ENCODE measurements at regions not wholly inside any gene's neighbourhood (a gene's known extent, or its start where the extent isn't known, plus 50 kb on each side); places are given as distances from the start of the nearest gene placed in this dataset.
"Not testable (repeated sequence)": the region's sequence is repeated elsewhere in the genome, so short reads cannot be mapped to it uniquely, and the experiment has no call there.

DNA sequence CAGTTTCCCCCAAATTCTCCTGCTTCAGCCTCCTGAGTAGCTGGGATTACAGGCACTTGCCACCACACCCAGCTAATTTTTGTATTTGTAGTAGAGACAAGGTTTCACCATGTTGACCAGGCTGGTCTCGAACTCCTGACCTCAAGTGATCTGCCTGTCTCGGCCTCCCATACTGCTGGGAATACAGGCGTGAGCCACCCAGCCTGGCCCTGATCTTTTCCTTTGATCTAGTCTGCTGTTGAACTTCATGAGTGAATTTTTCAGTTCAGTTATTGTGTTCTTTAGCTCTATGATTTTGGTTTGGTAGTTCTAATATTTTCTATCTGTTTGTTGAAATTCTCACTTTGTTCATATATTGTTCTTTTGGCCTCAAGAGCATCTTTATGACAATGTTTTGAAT is 83.4 kb upstream of the RAP2C start:
- H3K4me1 ChIP-seq; H3K36me3 ChIP-seq; H3K9me3 ChIP-seq; H3K4me3 ChIP-seq; intact Hi-C loops (cut with DNase I; ENCODE audit: low total_unique reads); H3K27ac ChIP-seq; DNase-seq (ENCODE audit: low spot score in 2 of 2): not testable (repeated sequence)
- H3K27me3 ChIP-seq, result peaks cover 0 to 12% of the 10 kb centered on the region in 2 donors

DNA sequence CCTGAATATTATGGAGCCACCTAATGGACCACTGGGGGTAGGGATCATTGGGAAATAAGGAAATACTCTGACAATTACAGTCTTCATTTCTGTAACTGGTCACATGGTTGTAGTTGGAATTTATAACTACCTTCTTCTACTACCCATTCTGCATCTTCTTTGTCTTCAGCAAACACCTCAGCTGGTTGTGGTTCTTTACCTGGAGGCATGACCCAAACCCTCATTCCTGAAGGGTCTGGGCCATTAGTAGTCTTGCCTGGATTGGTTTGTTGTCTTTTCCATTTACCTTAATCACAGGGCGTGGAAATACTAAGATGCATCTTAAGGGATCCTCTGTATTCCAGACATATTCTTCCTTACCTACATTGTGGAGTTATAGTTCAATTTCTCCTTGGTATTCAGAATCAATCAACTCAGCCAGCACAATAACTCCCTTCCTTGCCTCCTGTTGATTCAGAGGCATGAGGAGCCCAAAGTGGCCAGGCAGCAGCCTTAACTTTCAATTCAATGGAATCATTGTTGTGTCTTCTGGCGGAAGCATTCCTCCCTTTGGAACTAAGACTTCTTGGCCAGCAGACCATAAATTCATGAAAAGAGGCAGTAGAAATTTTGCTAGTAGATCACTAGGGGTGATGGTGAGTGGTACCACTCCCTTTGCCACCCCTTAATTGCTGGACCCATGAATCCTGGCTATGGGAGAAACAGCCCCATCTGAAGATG is 75.7 kb upstream of the RAP2C start:
- H3K27me3 ChIP-seq, result peaks cover 0 to 26% of the 10 kb centered on the region in 2 donors
- H3K36me3 ChIP-seq, result no peaks in the 10 kb centered on the region
- TF ChIP-seq, protein P1, sequence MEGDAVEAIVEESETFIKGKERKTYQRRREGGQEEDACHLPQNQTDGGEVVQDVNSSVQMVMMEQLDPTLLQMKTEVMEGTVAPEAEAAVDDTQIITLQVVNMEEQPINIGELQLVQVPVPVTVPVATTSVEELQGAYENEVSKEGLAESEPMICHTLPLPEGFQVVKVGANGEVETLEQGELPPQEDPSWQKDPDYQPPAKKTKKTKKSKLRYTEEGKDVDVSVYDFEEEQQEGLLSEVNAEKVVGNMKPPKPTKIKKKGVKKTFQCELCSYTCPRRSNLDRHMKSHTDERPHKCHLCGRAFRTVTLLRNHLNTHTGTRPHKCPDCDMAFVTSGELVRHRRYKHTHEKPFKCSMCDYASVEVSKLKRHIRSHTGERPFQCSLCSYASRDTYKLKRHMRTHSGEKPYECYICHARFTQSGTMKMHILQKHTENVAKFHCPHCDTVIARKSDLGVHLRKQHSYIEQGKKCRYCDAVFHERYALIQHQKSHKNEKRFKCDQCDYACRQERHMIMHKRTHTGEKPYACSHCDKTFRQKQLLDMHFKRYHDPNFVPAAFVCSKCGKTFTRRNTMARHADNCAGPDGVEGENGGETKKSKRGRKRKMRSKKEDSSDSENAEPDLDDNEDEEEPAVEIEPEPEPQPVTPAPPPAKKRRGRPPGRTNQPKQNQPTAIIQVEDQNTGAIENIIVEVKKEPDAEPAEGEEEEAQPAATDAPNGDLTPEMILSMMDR (IDR thresholded peaks at IDR 0.05), result no peak
- TF ChIP-seq POLR2AphosphoS5 (IDR thresholded peaks at IDR 0.05) (no peak), POLR2A (IDR thresholded peaks at IDR 0.05) (no peak)
- no peaks in the 10 kb centered on the region for H3K4me1 ChIP-seq
- DNase-seq (ENCODE audit: low spot score in 2 of 2), result no peak
- H3K27ac ChIP-seq, result no peak overlapping the region
- no peak overlapping the region for H3K4me3 ChIP-seq
- peaks cover 0 to 6% of the 10 kb centered on the region in 2 donors for H3K9me3 ChIP-seq
- intact Hi-C loops (cut with DNase I; ENCODE audit: low total_unique reads), result no loop called here

DNA sequence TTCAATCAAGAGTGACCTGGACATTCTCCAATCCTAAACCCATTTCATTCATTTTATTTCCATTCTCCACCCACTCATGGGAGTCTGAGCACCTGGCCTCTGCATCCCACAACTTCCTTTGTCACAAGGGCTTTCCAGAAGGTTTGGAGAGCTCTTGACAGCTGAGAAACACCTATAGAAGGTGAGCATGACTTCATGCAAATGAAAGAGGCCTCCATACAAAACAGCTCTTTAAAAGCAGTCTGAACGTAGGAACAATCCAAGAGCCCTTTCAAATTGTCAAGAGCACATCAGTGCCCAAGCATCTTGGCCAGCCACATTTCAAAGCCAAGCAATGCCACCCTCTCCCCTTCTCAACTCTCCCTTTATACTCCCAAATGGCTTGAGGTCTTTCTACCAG is 74.9 kb upstream of the RAP2C start:
- Histone ChIP-seq H3K9me3 (peaks cover 0 to 6% of the 10 kb centered on the region in 2 donors), H3K27me3 (peaks cover 0 to 26% of the 10 kb centered on the region in 2 donors), H3K4me3 (no peak overlapping the region), H3K36me3 (no peaks in the 10 kb centered on the region), H3K27ac (no peak overlapping the region), H3K4me1 (no peaks in the 10 kb centered on the region)
- DNase-seq (ENCODE audit: low spot score in 2 of 2), result no peak
- intact Hi-C loops (cut with DNase I; ENCODE audit: low total_unique reads), result no loop called here
- TF ChIP-seq POLR2A (IDR thresholded peaks at IDR 0.05) (no peak), POLR2AphosphoS5 (IDR thresholded peaks at IDR 0.05) (no peak)
- TF ChIP-seq, protein P1 (IDR thresholded peaks at IDR 0.05), result no peak

DNA sequence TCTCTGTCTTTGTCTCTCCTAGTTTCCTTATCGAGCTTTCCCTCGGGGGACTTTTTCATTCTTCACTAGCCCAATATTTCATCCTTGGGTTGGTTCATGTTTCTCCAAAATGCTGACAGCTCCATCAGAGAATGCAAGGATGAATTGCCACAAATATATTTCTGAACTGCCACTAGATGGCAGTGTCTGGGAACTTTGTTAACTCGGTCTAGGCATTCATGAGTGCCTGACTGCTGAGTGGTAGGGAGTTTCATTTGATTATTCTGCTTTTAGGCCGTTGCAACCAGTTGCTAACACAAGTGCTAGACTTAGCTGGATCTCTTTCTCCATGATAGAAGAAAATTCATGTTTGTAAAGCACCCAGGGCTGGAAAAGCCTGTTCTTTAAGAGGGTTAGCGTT is 73.5 kb upstream of the RAP2C start:
- no peaks in the 10 kb centered on the region for H3K36me3 ChIP-seq
- no peak for DNase-seq (ENCODE audit: low spot score in 2 of 2)
- H3K4me1 ChIP-seq, result no peaks in the 10 kb centered on the region
- no peak overlapping the region for H3K4me3 ChIP-seq
- no peak for TF ChIP-seq POLR2A (IDR thresholded peaks at IDR 0.05)
- TF ChIP-seq, protein P1 (IDR thresholded peaks at IDR 0.05), result peak; percentile 38 to 52 (median 38)
- TF ChIP-seq POLR2AphosphoS5 (IDR thresholded peaks at IDR 0.05), result no peak
- intact Hi-C loops (cut with DNase I; ENCODE audit: low total_unique reads), result no loop called here
- H3K9me3 ChIP-seq, result peaks cover 0 to 6% of the 10 kb centered on the region in 2 donors
- H3K27me3 ChIP-seq, result peaks cover 0 to 26% of the 10 kb centered on the region in 2 donors
- no peak overlapping the region for H3K27ac ChIP-seq

DNA sequence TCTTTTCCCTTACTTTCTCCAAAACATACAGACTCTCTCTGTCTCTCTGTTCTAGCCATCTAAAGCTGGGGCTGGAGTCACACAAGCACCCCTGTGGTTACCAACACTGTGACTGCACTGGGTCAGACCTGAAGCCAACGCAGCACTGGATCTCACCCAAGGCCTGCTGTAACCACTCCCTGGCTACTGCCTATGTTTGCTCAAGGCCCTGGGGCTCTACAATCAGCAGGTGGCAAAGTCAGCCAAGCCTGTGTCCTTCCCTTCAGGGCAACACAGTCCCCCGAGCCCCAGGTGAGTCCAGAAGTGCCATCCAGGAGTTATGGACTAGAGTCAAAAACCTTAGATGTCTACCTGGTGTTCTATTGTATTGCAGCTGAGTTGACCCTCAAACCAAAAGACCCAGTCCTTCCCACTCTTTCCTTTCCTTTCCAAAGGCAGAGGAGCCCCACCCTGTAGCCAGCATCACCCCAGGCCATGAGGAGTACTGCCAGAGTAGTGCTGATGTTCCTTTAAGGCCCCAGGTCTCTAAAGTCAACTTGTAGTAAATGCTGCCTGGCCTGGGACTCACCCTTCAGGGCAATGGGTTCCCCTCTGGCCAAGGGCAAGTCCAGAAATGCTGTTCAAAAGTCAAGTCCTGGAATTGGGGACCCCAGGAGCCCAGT is 58.8 kb upstream of the RAP2C start:
- Histone ChIP-seq H3K27me3 (peaks cover 0 to 17% of the 10 kb centered on the region in 2 donors), H3K36me3 (no peaks in the 10 kb centered on the region), H3K27ac (no peak overlapping the region), H3K4me3 (no peak overlapping the region), H3K4me1 (no peaks in the 10 kb centered on the region), H3K9me3 (no peaks in the 10 kb centered on the region)
- TF ChIP-seq POLR2AphosphoS5 (IDR thresholded peaks at IDR 0.05) (no peak), POLR2A (IDR thresholded peaks at IDR 0.05) (no peak)
- TF ChIP-seq, protein P1 (IDR thresholded peaks at IDR 0.05), result no peak
- no peak for DNase-seq (ENCODE audit: low spot score in 2 of 2)
- intact Hi-C loops (cut with DNase I; ENCODE audit: low total_unique reads), result no loop called here
